IMR-90 (cell line): ENCODE measurements at regions not wholly inside any gene's neighbourhood (a gene's known extent, or its start where the extent isn't known, plus 50 kb on each side); places are given as distances from the start of the nearest gene placed in this dataset.

Experiments used
- ATAC-seq: fragments of 200-7000 bp; cut with Tn5 transposase; 2 replicates; pipeline ENCODE4 v1.9.1; 2020; ENCODE audit warnings: low read depth, mild to moderate bottlenecking, moderate library complexity
- BruUV-seq: library from RNA; stranded (reverse); fragments of 400-500 nt; replicated peaks from 2 replicates; lab custom pipeline; 2021; lab: Mats Ljungman, UMichigan
- CTCF ChIA-PET: fragments of 300-600 bp; formaldehyde crosslinking; extraction: SDS; loops from one replicate; lab custom pipeline; 2021; ENCODE audit warnings: antibody characterized with exemption; lab: Yijun Ruan, JAX
- POLR2A ChIA-PET: fragments of 300-600 bp; sonication (Branson Sonifier 250); formaldehyde crosslinking; loops from one replicate; lab custom pipeline; 2022; ENCODE audit warnings: antibody characterized with exemption; ENCODE audit not compliant: unreplicated experiment; lab: Charles Lee
- DNase-seq: peaks from one replicate; pipeline ENCODE4 v3.0.0; 2013
- H2AFZ ChIP-seq: replicated peaks from 2 replicates; pipeline ENCODE3; 2013; ENCODE audit warnings: low read length, mild to moderate bottlenecking; ENCODE audit not compliant: poor library complexity
- H2AK5ac ChIP-seq: 2 replicates; pipeline ENCODE4 v1.6.1; 2013; ENCODE audit warnings: low read depth, low read length, inconsistent platforms
- H2AK9ac ChIP-seq: replicated peaks from 2 replicates; pipeline ENCODE3; 2013; ENCODE audit warnings: mild to moderate bottlenecking, low read depth, low read length, moderate library complexity; ENCODE audit not compliant: poor library complexity
- H2BK120ac ChIP-seq: 2 replicates; pipeline ENCODE4 v1.6.1; 2013; ENCODE audit warnings: low read depth, low read length, inconsistent platforms
- H2BK15ac ChIP-seq: 3 replicates; pipeline ENCODE4 v1.6.1; 2013; ENCODE audit warnings: low read depth, low read length, inconsistent platforms
- H2BK20ac ChIP-seq: 2 replicates; pipeline ENCODE4 v1.6.1; 2013; ENCODE audit warnings: low read depth, mild to moderate bottlenecking, inconsistent platforms, low read length, moderate library complexity
- H2BK5ac ChIP-seq: 2 replicates; pipeline ENCODE4 v1.6.1; 2013; ENCODE audit warnings: mild to moderate bottlenecking, low read depth, low read length, inconsistent platforms; ENCODE audit not compliant: poor library complexity, severe bottlenecking
- H3K14ac ChIP-seq: replicated peaks from 2 replicates; pipeline ENCODE4 v1.6.1; 2013; ENCODE audit warnings: low read depth, low read length, inconsistent platforms
- H3K18ac ChIP-seq: 2 replicates; pipeline ENCODE4 v1.6.1; 2013; ENCODE audit warnings: low read depth, low read length, control low read depth
- H3K23ac ChIP-seq: 2 replicates; pipeline ENCODE4 v1.6.1; 2013; ENCODE audit warnings: low read depth, low read length, inconsistent platforms
- H3K27ac ChIP-seq: 2 replicates; pipeline ENCODE4 v1.5.1; 2013; ENCODE audit warnings: mild to moderate bottlenecking, control low read depth, low read length; ENCODE audit not compliant: insufficient read depth
- H3K27me3 ChIP-seq: 2 replicates; pipeline ENCODE4 v1.6.1; 2013; ENCODE audit warnings: low read length; ENCODE audit not compliant: control insufficient read depth, insufficient read depth
- H3K36me3 ChIP-seq: 2 replicates; pipeline ENCODE4 v1.6.1; 2013; ENCODE audit warnings: low read length, mixed read lengths; ENCODE audit not compliant: control insufficient read depth, insufficient read depth
- H3K4ac ChIP-seq: 2 replicates; pipeline ENCODE4 v1.6.1; 2013; ENCODE audit warnings: low read depth, low read length, inconsistent platforms
- H3K4me1 ChIP-seq: 2 replicates; pipeline ENCODE4 v1.6.1; 2013; ENCODE audit warnings: low read length, mixed read lengths; ENCODE audit not compliant: control insufficient read depth, insufficient read depth
- H3K4me2 ChIP-seq: 2 replicates; pipeline ENCODE4 v1.6.1; 2013; ENCODE audit warnings: low read depth, mild to moderate bottlenecking, control low read depth, low read length, moderate library complexity
- H3K4me3 ChIP-seq: 2 replicates; pipeline ENCODE4 v1.5.1; 2013; ENCODE audit warnings: low read depth, mild to moderate bottlenecking, control low read depth, low read length, moderate library complexity; ENCODE audit not compliant: insufficient read depth
- H3K56ac ChIP-seq: 2 replicates; pipeline ENCODE4 v1.6.1; 2013; ENCODE audit warnings: low read length, inconsistent platforms; ENCODE audit not compliant: insufficient read depth; ENCODE audit errors: extremely low read depth
- H3K79me1 ChIP-seq, 2 experiments: 2 replicates each; pipeline ENCODE4 v1.6.1; 2013; ENCODE audit warnings: low read length in 2 of 2, inconsistent platforms in 1 of 2, low read depth in 1 of 2
- H3K9ac ChIP-seq: 2 replicates; pipeline ENCODE4 v1.6.1; 2013; ENCODE audit warnings: low read depth, low read length, control low read depth
- H3K9me1 ChIP-seq: 2 replicates; pipeline ENCODE4 v1.6.1; 2013; ENCODE audit warnings: low read length, inconsistent platforms; ENCODE audit not compliant: insufficient read depth
- H3K9me3 ChIP-seq: 2 replicates; pipeline ENCODE4 v1.6.1; 2013; ENCODE audit warnings: low read length; ENCODE audit not compliant: control insufficient read depth, insufficient read depth
- H4K20me1 ChIP-seq: 2 replicates; pipeline ENCODE4 v1.6.1; 2013; ENCODE audit warnings: low read length, inconsistent platforms; ENCODE audit not compliant: insufficient read depth
- H4K5ac ChIP-seq: 2 replicates; pipeline ENCODE4 v1.6.1; 2013; ENCODE audit warnings: mild to moderate bottlenecking, low read depth, low read length, control low read depth
- H4K8ac ChIP-seq, 2 experiments: 2 replicates each; pipeline ENCODE4 v1.6.1; 2013; ENCODE audit warnings: low read depth in 2 of 2, low read length in 2 of 2, control low read depth in 1 of 2, inconsistent platforms in 1 of 2
- H4K91ac ChIP-seq: 2 replicates; pipeline ENCODE4 v1.6.1; 2013; ENCODE audit warnings: low read depth, low read length, inconsistent platforms; ENCODE audit not compliant: insufficient read depth
- CEBPB ChIP-seq: IDR thresholded peaks from 2 replicates; pipeline ENCODE4 v1.6.1; 2012; ENCODE audit warnings: low read depth, low read length, improper control_type of control experiment
- FOS ChIP-seq: fragments of 150-350 bp; IDR thresholded peaks from 2 replicates; pipeline ENCODE4 v1.6.1; 2016; ENCODE audit warnings: low read depth, low read length
- MAFK ChIP-seq: IDR thresholded peaks from 2 replicates; pipeline ENCODE4 v1.6.1; 2012; ENCODE audit warnings: low read depth, low read length, improper control_type of control experiment
- MAZ ChIP-seq: IDR thresholded peaks from 2 replicates; pipeline ENCODE4 v1.6.1; 2012; ENCODE audit warnings: low read depth, mild to moderate bottlenecking, low read length, improper control_type of control experiment, moderate library complexity, borderline replicate concordance
- MXI1 ChIP-seq: IDR thresholded peaks from 2 replicates; pipeline ENCODE4 v1.6.1; 2012; ENCODE audit warnings: low read depth, mild to moderate bottlenecking, low read length, moderate library complexity, borderline replicate concordance
- WGBS, 2 experiments: methylation state at CpG; one replicate each; pipeline versions ENCODE4 v1.1.5 to v1.1.7; 2013; ENCODE audit warnings: missing lambda C conversion rate in 2 of 2; ENCODE audit not compliant: insufficient read length in 1 of 2; ENCODE audit errors: extremely low coverage in 2 of 2; 5-methylcytosine and 5-hydroxymethylcytosine counted together
- dilution Hi-C: fragments of 300-500 bp; cut with HindIII; formaldehyde crosslinking; loops from one replicate; pipeline ENCODE4 v1.14.3; 2018; ENCODE audit warnings: low sequenced_read_pairs; ENCODE audit not compliant: unreplicated experiment
- in situ Hi-C: fragments of 300-500 bp; cut with MboI; formaldehyde crosslinking; loops from 3 replicates; pipeline ENCODE4 v1.14.3; 2019; ENCODE audit warnings: low sequenced_read_pairs, inconsistent platforms, mixed read lengths
- intact Hi-C: fragments of 100-400 bp; cut with micrococcal nuclease; formaldehyde crosslinking; loops from 2 replicates; pipeline ENCODE4 v1.10.0; 2022

DNA sequence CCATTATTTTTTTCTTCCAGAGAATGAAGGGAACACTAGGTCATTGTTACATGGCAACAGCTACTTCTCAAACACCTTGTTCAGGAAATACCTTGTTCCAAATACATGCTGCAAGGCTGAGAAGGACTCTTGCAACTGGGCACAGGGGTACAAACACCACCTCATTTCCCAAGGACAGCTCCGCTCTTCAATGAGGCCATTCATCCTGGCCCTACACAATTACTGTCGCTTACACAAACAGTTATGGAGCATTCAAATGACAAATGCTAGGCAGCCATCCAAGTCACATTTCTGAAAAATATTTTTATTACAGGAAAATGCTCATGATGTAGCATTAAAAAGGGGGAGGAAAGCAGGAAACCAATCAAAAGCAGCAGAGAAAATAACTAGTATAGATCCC is 611.9 kb downstream of the DHX35 start:
- no peak overlapping the region for H4K5ac ChIP-seq
- no peaks in the 10 kb centered on the region for H3K79me1 ChIP-seq
- in situ Hi-C loops (no loop called here), intact Hi-C loops (no loop called here), dilution Hi-C loops (no loop called here)
- H2AFZ ChIP-seq: no peak overlapping the region
- H3K18ac ChIP-seq: no peak overlapping the region
- no TSS peak for BruUV-seq
- no peak overlapping the region for H3K4me3 ChIP-seq
- H3K9me3 ChIP-seq: no peaks in the 10 kb centered on the region
- no peak overlapping the region for H3K14ac ChIP-seq
- no peak overlapping the region for H3K27ac ChIP-seq
- POLR2A ChIA-PET: no interaction called here
- no peak overlapping the region for H3K23ac ChIP-seq
- no peak overlapping the region for H3K4ac ChIP-seq
- H3K9me1 ChIP-seq: no peaks in the 10 kb centered on the region
- ATAC-seq (no peak), DNase-seq (no peak)
- no peak overlapping the region for H2BK15ac ChIP-seq
- no peak overlapping the region for H2BK120ac ChIP-seq
- no peak overlapping the region for H3K9ac ChIP-seq
- H3K36me3 ChIP-seq: no peaks in the 10 kb centered on the region
- H4K20me1 ChIP-seq: no peaks in the 10 kb centered on the region
- H3K27me3 ChIP-seq: no peaks in the 10 kb centered on the region
- no peak overlapping the region for H2BK20ac ChIP-seq
- TF ChIP-seq CEBPB (no peak), FOS (no peak), MAFK (no peak), MAZ (no peak), MXI1 (no peak)
- CTCF ChIA-PET: no interaction called here
- H3K56ac ChIP-seq: no peak overlapping the region
- H3K4me1 ChIP-seq: no peaks in the 10 kb centered on the region
- no CpG with 5 or more reads among the region's 2 CpGs for WGBS, 2 experiments
- H4K8ac ChIP-seq: no peak overlapping the region
- H2AK5ac ChIP-seq: no peak overlapping the region
- no peak overlapping the region for H2BK5ac ChIP-seq
- no peak overlapping the region for H2AK9ac ChIP-seq
- H3K4me2 ChIP-seq: no peak overlapping the region
- H4K91ac ChIP-seq: no peak overlapping the region
